HepG2 (cell line): ENCODE measurements at regions not wholly inside any gene's neighbourhood (a gene's known extent, or its start where the extent isn't known, plus 50 kb on each side); places are given as distances from the start of the nearest gene placed in this dataset.

ENCODE experiments used
- MAZ ChIP-seq, 2 experiments: sonication (generic) in 1 of 2; formaldehyde crosslinking in 1 of 2; IDR thresholded peaks; 2 replicates each; pipeline versions ENCODE4 v1.5.0 to v1.6.1; 2012 to 2020; ENCODE audit warnings: low read depth in 2 of 2, mild to moderate bottlenecking in 2 of 2, borderline replicate concordance in 1 of 2, improper control_type of control experiment in 1 of 2, low read length in 1 of 2, missing genetic modification reagents in 1 of 2, moderate library complexity in 1 of 2
- MEIS2 ChIP-seq: sonication (generic); formaldehyde crosslinking; IDR thresholded peaks from 2 replicates; pipeline ENCODE4 v1.9.0; 2021; ENCODE audit warnings: mild to moderate bottlenecking, missing genetic modification reagents
- TGIF2 ChIP-seq: IDR thresholded peaks from 2 replicates; pipeline ENCODE4 v1.6.1; 2016; ENCODE audit warnings: control low read depth, missing compliant biosample characterization
- ZBTB14 ChIP-seq: sonication (generic); formaldehyde crosslinking; IDR thresholded peaks from 2 replicates; pipeline ENCODE4 v1.4.0; 2020; ENCODE audit warnings: missing genetic modification reagents
- ZBTB33 ChIP-seq: sonication (generic); formaldehyde crosslinking; IDR thresholded peaks from 2 replicates; pipeline ENCODE4 v1.4.0; 2020; ENCODE audit warnings: missing genetic modification reagents

- TF ChIP-seq MEIS2 (CRISPR knock-in tag) (no peak), ZBTB33 (CRISPR knock-in tag) (no peak), TGIF2 (CRISPR knock-in tag) (no peak), ZBTB14 (CRISPR knock-in tag) (no peak), MAZ (IDR thresholded peaks at IDR 0.05; ENCODE audit: borderline replicate concordance, low read depth, low read length) (no peak), MAZ (CRISPR knock-in tag; IDR thresholded peaks at IDR 0.05; ENCODE audit: low read depth) (no peak)
Measured at GRCh38 chr6:140960566-140960965, 1172.2 kb upstream of the GJE1 start.
